AG09319 (cell line): ENCODE measurements at regions not wholly inside any gene's neighbourhood (a gene's known extent, or its start where the extent isn't known, plus 50 kb on each side); places are given as distances from the start of the nearest gene placed in this dataset.
A peak's percentile ranks its signal among the peaks of the same experiment; 100 is the strongest.

ENCODE experiments used
- DNase-seq: peaks from one replicate; pipeline ENCODE4 v3.0.0-alpha.2; 2010; ENCODE audit warnings: low read depth; ENCODE audit errors: extremely low read depth
- CTCF ChIP-seq: IDR thresholded peaks from 2 replicates; pipeline ENCODE4 v1.5.1; 2011; ENCODE audit warnings: low read depth, mild to moderate bottlenecking, inconsistent platforms, low read length, moderate library complexity

- no peak for DNase-seq
- TF ChIP-seq CTCF = no peak
Measured at GRCh38 chr7:114788706-114789105, 133.2 kb upstream of the MDFIC start.

DNA sequence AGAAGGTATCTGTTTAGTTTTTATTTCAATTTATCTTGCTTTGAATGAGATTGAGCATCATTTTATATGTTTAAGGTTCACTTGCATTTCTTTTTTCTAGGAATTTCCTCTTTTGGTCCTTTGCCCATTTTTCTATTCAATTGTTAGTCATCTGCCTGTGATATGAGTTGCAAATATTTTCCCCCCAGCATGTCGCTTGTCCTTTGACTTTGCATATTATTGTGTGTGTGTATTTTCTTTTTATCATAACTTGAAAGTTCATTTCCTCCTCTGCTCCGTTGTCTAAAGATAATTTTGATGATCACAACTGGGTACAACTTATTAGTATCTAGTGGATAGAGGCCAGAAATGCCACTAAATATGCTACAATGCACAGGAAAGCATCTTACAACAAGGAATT, 132.7 kb upstream of the MDFIC start:
- TF ChIP-seq CTCF = no peak
- no peak for DNase-seq

- no peak for TF ChIP-seq CTCF
- DNase-seq = peak; percentile 3
Measured at GRCh38 chr7:114789871-114790311, 132.0 kb upstream of the MDFIC start.

DNA sequence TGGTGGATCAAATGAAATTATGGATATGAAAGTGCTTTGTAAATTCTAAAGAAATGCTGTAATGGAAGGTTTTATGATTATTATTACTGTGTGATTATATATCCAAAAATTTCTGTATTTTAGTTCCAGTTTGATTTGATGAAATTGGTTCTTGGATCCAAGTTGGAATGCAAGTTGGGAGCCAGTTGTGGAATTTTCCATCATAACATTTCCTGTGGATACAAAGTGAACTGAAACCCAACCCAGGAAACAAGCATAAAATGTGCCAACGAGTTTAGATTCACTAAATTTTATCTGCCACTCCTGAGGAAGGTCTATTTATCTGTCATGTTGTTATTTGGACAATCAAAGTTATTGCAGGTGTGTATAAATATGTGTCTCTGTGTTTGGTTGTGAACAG, 131.4 kb upstream of the MDFIC start:
- no peak for TF ChIP-seq CTCF
- DNase-seq = no peak

DNA sequence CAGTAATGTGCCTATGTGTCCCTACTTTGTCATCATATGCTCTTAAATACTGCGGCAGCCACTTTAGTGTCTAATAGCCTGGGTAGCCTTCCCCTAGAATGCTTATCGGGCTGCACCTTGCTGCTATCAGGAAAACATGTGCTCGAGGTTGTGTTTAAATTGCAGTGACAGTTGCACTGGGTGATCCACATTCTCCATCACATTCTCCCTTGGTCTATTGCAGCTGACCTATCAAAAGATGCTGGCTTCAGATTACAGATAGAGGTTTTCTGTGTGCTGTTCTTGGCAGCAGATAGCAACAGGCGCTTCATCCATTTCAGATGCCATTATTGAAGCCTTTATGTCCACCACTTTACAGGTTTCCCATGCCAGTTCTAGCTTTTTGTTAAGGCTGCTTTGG, 130.1 kb upstream of the MDFIC start:
- no peak for DNase-seq
- TF ChIP-seq CTCF = no peak

DNA sequence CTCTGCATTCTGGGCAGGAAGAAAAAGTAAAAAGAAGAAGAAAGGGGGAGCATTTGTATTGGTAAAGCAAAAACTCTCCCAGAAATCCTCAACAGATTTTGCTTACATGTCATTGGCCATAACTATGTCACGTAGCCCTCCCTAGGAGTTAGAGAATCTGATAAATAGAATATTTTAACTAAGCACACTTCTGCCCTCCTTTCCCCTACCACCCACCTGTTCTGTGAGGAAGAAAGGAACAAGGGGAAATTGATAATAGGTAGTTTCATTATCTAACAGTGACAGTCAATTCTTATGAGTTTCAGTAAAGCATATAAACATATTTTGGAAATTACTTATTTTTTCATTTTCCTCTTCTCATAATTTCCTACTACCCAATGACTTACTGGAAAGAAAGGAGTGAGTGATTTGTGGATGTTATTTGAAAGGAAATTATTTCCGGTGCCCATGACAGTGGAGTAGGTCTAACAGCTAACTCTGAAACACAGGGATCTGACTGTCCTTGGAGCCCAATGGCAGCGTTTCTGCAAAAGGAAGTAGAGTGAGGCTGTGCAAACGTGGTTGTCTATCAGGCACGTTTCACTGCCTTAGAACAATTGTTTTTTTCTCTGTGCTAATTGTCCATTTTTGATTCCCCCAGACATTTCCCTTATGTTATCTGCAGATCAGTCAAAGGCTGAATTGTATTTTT, 128.6 kb upstream of the MDFIC start:
- DNase-seq = no peak
- no peak for TF ChIP-seq CTCF

GRCh38 chr7:114795475-114795874, 126.4 kb upstream of the MDFIC start:
- DNase-seq = no peak
- no peak for TF ChIP-seq CTCF
